Neuron (in vitro differentiated cells): ENCODE measurements at regions not wholly inside any gene's neighbourhood (a gene's known extent, or its start where the extent isn't known, plus 50 kb on each side); places are given as distances from the start of the nearest gene placed in this dataset.

Experiments used
- H2AFZ ChIP-seq: one replicate; pipeline ENCODE4 v1.6.1; 2013; ENCODE audit warnings: low read depth, mild to moderate bottlenecking, inconsistent platforms, low read length, moderate library complexity
- H3K27me3 ChIP-seq: one replicate; pipeline ENCODE4 v1.6.1; 2013; ENCODE audit warnings: low read length; ENCODE audit not compliant: insufficient read depth
- H3K36me3 ChIP-seq: one replicate; pipeline ENCODE4 v1.6.1; 2013; ENCODE audit warnings: low read length; ENCODE audit not compliant: insufficient read depth
- H3K4me1 ChIP-seq: one replicate; pipeline ENCODE4 v1.6.1; 2013; ENCODE audit warnings: low read length; ENCODE audit not compliant: insufficient read depth
- H3K4me3 ChIP-seq: 2 replicates; pipeline ENCODE4 v1.5.1; 2013; ENCODE audit warnings: mild to moderate bottlenecking, low read length, moderate library complexity
- H3K9me3 ChIP-seq: one replicate; pipeline ENCODE4 v1.6.1; 2013; ENCODE audit warnings: low read length

- Histone ChIP-seq H3K36me3 (no peaks in the 10 kb centered on the region), H3K4me1 (no peaks in the 10 kb centered on the region), H3K9me3 (peaks cover 2% of the 10 kb centered on the region), H3K27me3 (no peaks in the 10 kb centered on the region), H3K4me3 (no peak overlapping the region), H2AFZ (no peak overlapping the region)
These were observed 262.7 kb upstream of the FN1 start for GRCh38 chr2:215698566-215698965.

- H3K4me1 ChIP-seq: no peaks in the 10 kb centered on the region
- no peak overlapping the region for H2AFZ ChIP-seq
- H3K9me3 ChIP-seq: peaks cover 2% of the 10 kb centered on the region
- no peak overlapping the region for H3K4me3 ChIP-seq
- no peaks in the 10 kb centered on the region for H3K27me3 ChIP-seq
- no peaks in the 10 kb centered on the region for H3K36me3 ChIP-seq
These were observed 261.6 kb upstream of the FN1 start for GRCh38 chr2:215697496-215697895.

GRCh38 chr2:215697003-215697402 is 261.1 kb upstream of the FN1 start:
- Histone ChIP-seq H3K4me3 (no peak overlapping the region), H3K9me3 (peaks cover 2% of the 10 kb centered on the region), H3K27me3 (no peaks in the 10 kb centered on the region), H2AFZ (no peak overlapping the region), H3K4me1 (no peaks in the 10 kb centered on the region), H3K36me3 (no peaks in the 10 kb centered on the region)

- Histone ChIP-seq H3K4me3 (no peak overlapping the region), H2AFZ (no peak overlapping the region), H3K4me1 (no peaks in the 10 kb centered on the region), H3K36me3 (no peaks in the 10 kb centered on the region), H3K9me3 (peaks cover 2% of the 10 kb centered on the region), H3K27me3 (no peaks in the 10 kb centered on the region)
These were observed 260.0 kb upstream of the FN1 start for GRCh38 chr2:215695861-215696260.

GRCh38 chr2:215693999-215694580 is 258.2 kb upstream of the FN1 start:
- H3K4me1 ChIP-seq: no peaks in the 10 kb centered on the region
- H3K9me3 ChIP-seq: peaks cover 2% of the 10 kb centered on the region
- no peaks in the 10 kb centered on the region for H3K36me3 ChIP-seq
- no peak overlapping the region for H3K4me3 ChIP-seq
- no peak overlapping the region for H2AFZ ChIP-seq
- H3K27me3 ChIP-seq: no peaks in the 10 kb centered on the region

GRCh38 chr2:215693193-215693998 is 257.5 kb upstream of the FN1 start:
- Histone ChIP-seq H3K4me3 (no peak overlapping the region), H3K4me1 (no peaks in the 10 kb centered on the region), H3K9me3 (peaks cover under 1% of the 10 kb centered on the region), H3K36me3 (no peaks in the 10 kb centered on the region), H3K27me3 (no peaks in the 10 kb centered on the region), H2AFZ (no peak overlapping the region)

GRCh38 chr2:215692387-215693079 is 256.7 kb upstream of the FN1 start:
- Histone ChIP-seq H2AFZ (no peak overlapping the region), H3K4me1 (no peaks in the 10 kb centered on the region), H3K27me3 (no peaks in the 10 kb centered on the region), H3K9me3 (no peaks in the 10 kb centered on the region), H3K36me3 (no peaks in the 10 kb centered on the region), H3K4me3 (no peak overlapping the region)

- Histone ChIP-seq H3K27me3 (no peaks in the 10 kb centered on the region), H3K4me3 (no peak overlapping the region), H3K36me3 (no peaks in the 10 kb centered on the region), H3K9me3 (no peaks in the 10 kb centered on the region), H2AFZ (no peak overlapping the region), H3K4me1 (no peaks in the 10 kb centered on the region)
These were observed 255.5 kb upstream of the FN1 start for GRCh38 chr2:215691346-215691745.

GRCh38 chr2:215687149-215688031 is 251.5 kb upstream of the FN1 start:
- Histone ChIP-seq H3K4me1 (no peaks in the 10 kb centered on the region), H3K27me3 (no peaks in the 10 kb centered on the region), H3K36me3 (no peaks in the 10 kb centered on the region), H3K4me3 (no peak overlapping the region), H2AFZ (no peak overlapping the region), H3K9me3 (no peaks in the 10 kb centered on the region)

GRCh38 chr2:215685238-215685990 is 249.5 kb upstream of the FN1 start:
- H3K36me3 ChIP-seq: no peaks in the 10 kb centered on the region
- no peak overlapping the region for H2AFZ ChIP-seq
- no peak overlapping the region for H3K4me3 ChIP-seq
- H3K9me3 ChIP-seq: no peaks in the 10 kb centered on the region
- no peaks in the 10 kb centered on the region for H3K27me3 ChIP-seq
- no peaks in the 10 kb centered on the region for H3K4me1 ChIP-seq

- Histone ChIP-seq H2AFZ (no peak overlapping the region), H3K36me3 (no peaks in the 10 kb centered on the region), H3K4me1 (no peaks in the 10 kb centered on the region), H3K9me3 (no peaks in the 10 kb centered on the region), H3K27me3 (no peaks in the 10 kb centered on the region), H3K4me3 (no peak overlapping the region)
These were observed 248.8 kb upstream of the FN1 start for GRCh38 chr2:215684448-215685237.

- Histone ChIP-seq H3K36me3 (no peaks in the 10 kb centered on the region), H3K4me1 (no peaks in the 10 kb centered on the region), H3K9me3 (no peaks in the 10 kb centered on the region), H2AFZ (no peak overlapping the region), H3K4me3 (no peak overlapping the region), H3K27me3 (no peaks in the 10 kb centered on the region)
These were observed 247.4 kb upstream of the FN1 start for GRCh38 chr2:215683295-215683694.
